Activated CD4-positive, alpha-beta T cell treated with anti-CD3 and anti-CD28 coated beads, Interleukin-2, amount 50 U/mL, for 24 hours (primary cell): ENCODE measurements at regions not wholly inside any gene's neighbourhood (a gene's known extent, or its start where the extent isn't known, plus 50 kb on each side); places are given as distances from the start of the nearest gene placed in this dataset.

Experiments
- DNase-seq, 2 donors: peaks; one replicate each; pipeline ENCODE4 v3.0.0-alpha.2; 2020; ENCODE audit warnings: low read depth in 1 of 2, low spot score in 1 of 2

- no peak for DNase-seq
Measured at GRCh38 chr4:141395919-141396318, 175.2 kb downstream of the ZNF330 start.

GRCh38 chr4:141402712-141403111 is 182.0 kb downstream of the ZNF330 start:
- DNase-seq = no peak

GRCh38 chr4:141403782-141404181 is 183.1 kb downstream of the ZNF330 start:
- no peak for DNase-seq

GRCh38 chr4:141406237-141406636 is 185.5 kb downstream of the ZNF330 start:
- DNase-seq = no peak

- no peak for DNase-seq
Measured at GRCh38 chr4:141409556-141409955, 188.9 kb downstream of the ZNF330 start.

GRCh38 chr4:141410839-141411238 is 190.1 kb downstream of the ZNF330 start:
- no peak for DNase-seq

- no peak for DNase-seq
Measured at GRCh38 chr4:141411936-141412335, 191.2 kb downstream of the ZNF330 start.

GRCh38 chr4:141413366-141413765 is 192.7 kb downstream of the ZNF330 start:
- no peak for DNase-seq

- DNase-seq = no peak
Measured at GRCh38 chr4:141415651-141416050, 195.0 kb downstream of the ZNF330 start.

- no peak for DNase-seq
Measured at GRCh38 chr4:141416219-141416618, 195.5 kb downstream of the ZNF330 start.

- no peak for DNase-seq
Measured at GRCh38 chr4:141416677-141417363, 196.1 kb downstream of the ZNF330 start.

GRCh38 chr4:141417387-141417786 is 196.7 kb downstream of the ZNF330 start:
- no peak for DNase-seq

GRCh38 chr4:141425124-141425523 is 204.4 kb downstream of the ZNF330 start:
- no peak for DNase-seq

GRCh38 chr4:141427726-141428296 is 207.1 kb downstream of the ZNF330 start:
- no peak for DNase-seq

- no peak for DNase-seq
Measured at GRCh38 chr4:141429933-141430332, 206.4 kb upstream of the IL15 start.

- DNase-seq = no peak
Measured at GRCh38 chr4:141430686-141431085, 205.7 kb upstream of the IL15 start.

GRCh38 chr4:141432000-141432712 is 204.2 kb upstream of the IL15 start:
- no peak for DNase-seq

- no peak for DNase-seq
Measured at GRCh38 chr4:141435446-141436225, 200.7 kb upstream of the IL15 start.

- no peak for DNase-seq
Measured at GRCh38 chr4:141439223-141439622, 197.2 kb upstream of the IL15 start.

GRCh38 chr4:141447761-141448160 is 188.6 kb upstream of the IL15 start:
- DNase-seq = no peak

GRCh38 chr4:141448490-141448889 is 187.9 kb upstream of the IL15 start:
- no peak for DNase-seq

- DNase-seq = no peak
Measured at GRCh38 chr4:141449927-141450326, 186.5 kb upstream of the IL15 start.
